A549 (cell line): ENCODE measurements at regions not wholly inside any gene's neighbourhood (a gene's known extent, or its start where the extent isn't known, plus 50 kb on each side); places are given as distances from the start of the nearest gene placed in this dataset.

ENCODE experiments used
- ATAC-seq, 2 experiments: fragments of 200-7000 bp in 1 of 2; fragments of >200 bp in 1 of 2; cut with Nextera tagmentation in 1 of 2; cut with Tn5 transposase in 1 of 2; 3 replicates each; pipeline versions ENCODE4 v1.8.0 to v1.9.1; 2018 to 2020; ENCODE audit warnings: mild to moderate bottlenecking in 1 of 2, moderate library complexity in 1 of 2
- CTCF ChIA-PET: fragments of 300-600 bp; sonication (Branson Sonifier 250); formaldehyde crosslinking; extraction: SDS; loops from one replicate; lab custom pipeline; 2021; ENCODE audit warnings: antibody characterized with exemption, inconsistent platforms; lab: Yijun Ruan, JAX
- POLR2A ChIA-PET: fragments of 350-600 bp; formaldehyde crosslinking; extraction: SDS; loops from one replicate; lab custom pipeline; 2021; ENCODE audit warnings: antibody characterized with exemption, inconsistent platforms; lab: Yijun Ruan, JAX
- DNase-seq, 2 experiments: peaks; one replicate each; pipeline versions ENCODE4 v3.0.0 to v3.0.0-alpha.2; 2011 to 2016; ENCODE audit warnings: low read depth in 1 of 2, low spot score in 1 of 2
- FAIRE-seq: peaks from 2 replicates; lab custom pipeline; 2011; peaks lifted over from hg19 to GRCh38; lab: Jason Lieb, UNC
- H3K27ac ChIP-seq, 2 experiments: fragments of >200 bp; sonication (Bioruptor Twin); formaldehyde crosslinking; 3 replicates each; pipeline ENCODE4 v1.5.1; 2016 to 2017
- H3K4me1 ChIP-seq: fragments of >200 bp; sonication (Bioruptor Twin); formaldehyde crosslinking; 3 replicates; pipeline ENCODE4 v1.6.1; 2016
- H3K4me2 ChIP-seq: fragments of >200 bp; sonication (Bioruptor Twin); formaldehyde crosslinking; 3 replicates; pipeline ENCODE4 v1.6.1; 2016
- H3K4me3 ChIP-seq: fragments of >200 bp; sonication (Bioruptor Twin); formaldehyde crosslinking; 3 replicates; pipeline ENCODE4 v1.5.1; 2016
- H3K9me3 ChIP-seq: fragments of >200 bp; sonication (Bioruptor Twin); formaldehyde crosslinking; 3 replicates; pipeline ENCODE4 v1.6.1; 2016
- CEBPB ChIP-seq, 2 experiments: fragments of >200 bp in 1 of 2; sonication (Bioruptor Twin) in 1 of 2; formaldehyde crosslinking in 1 of 2; IDR thresholded peaks; 2 replicates each; pipeline ENCODE4 v1.6.1; 2012 to 2016
- CHD2 ChIP-seq: fragments of 150-350 bp; IDR thresholded peaks from 2 replicates; pipeline ENCODE4 v1.6.1; 2014; ENCODE audit warnings: low read length; ENCODE audit not compliant: partially characterized antibody
- CHD4 ChIP-seq: fragments of 200-600 bp; sonication (generic); IDR thresholded peaks from 2 replicates; pipeline ENCODE4 v1.6.1; 2016; ENCODE audit warnings: antibody characterized with exemption, mild to moderate bottlenecking, borderline replicate concordance
- EHF ChIP-seq: fragments of 250-450 bp; sonication (Bioruptor Pico); IDR thresholded peaks from 2 replicates; pipeline ENCODE4 v1.5.0; 2020; ENCODE audit warnings: mild to moderate bottlenecking
- EP300 ChIP-seq, 2 experiments: fragments of >200 bp; sonication (Bioruptor Twin); formaldehyde crosslinking; IDR thresholded peaks; 2 replicates in 1 of 2; 3 replicates in 1 of 2; pipeline ENCODE4 v1.6.1; 2016 to 2017
- ESRRA ChIP-seq: fragments of 150-350 bp; IDR thresholded peaks from 2 replicates; pipeline ENCODE4 v1.6.1; 2014; ENCODE audit warnings: mild to moderate bottlenecking, low read length, borderline replicate concordance
- GATA3 ChIP-seq: IDR thresholded peaks from 2 replicates; pipeline ENCODE4 v1.6.1; 2012; ENCODE audit warnings: borderline replicate concordance
- HEYL ChIP-seq: fragments of 250-450 bp; sonication (Bioruptor Pico); IDR thresholded peaks from 2 replicates; pipeline ENCODE4 v1.8.0; 2021; ENCODE audit warnings: mild to moderate bottlenecking, moderate library complexity
- HOXA7 ChIP-seq: fragments of 250-450 bp; sonication (Bioruptor Pico); IDR thresholded peaks from 2 replicates; pipeline ENCODE4 v1.5.0; 2020; ENCODE audit warnings: mild to moderate bottlenecking, moderate library complexity
- HOXB13 ChIP-seq: fragments of 250-450 bp; sonication (Bioruptor Pico); IDR thresholded peaks from 2 replicates; pipeline ENCODE4 v1.5.0; 2020; ENCODE audit warnings: low read depth, mild to moderate bottlenecking, moderate library complexity
- JUN ChIP-seq, 2 experiments: fragments of >200 bp; sonication (Bioruptor Twin); formaldehyde crosslinking; IDR thresholded peaks; 2 replicates in 1 of 2; 3 replicates in 1 of 2; pipeline ENCODE4 v1.6.1; 2016 to 2017
- JUNB ChIP-seq: fragments of >200 bp; sonication (Bioruptor Twin); formaldehyde crosslinking; IDR thresholded peaks from 2 replicates; pipeline ENCODE4 v1.6.1; 2016
- MAZ ChIP-seq: fragments of 150-350 bp; IDR thresholded peaks from 2 replicates; pipeline ENCODE4 v1.6.1; 2014; ENCODE audit warnings: antibody characterized with exemption, low read depth, low read length, borderline replicate concordance
- NFE2L2 ChIP-seq: fragments of 150-350 bp; conservative IDR thresholded peaks from 2 replicates; pipeline ENCODE4 v1.6.1; 2014; ENCODE audit warnings: low read length
- NPAS2 ChIP-seq: fragments of 250-450 bp; sonication (Bioruptor Pico); IDR thresholded peaks from 2 replicates; pipeline ENCODE4 v1.8.0; 2022; ENCODE audit warnings: mild to moderate bottlenecking, moderate library complexity, borderline replicate concordance
- PHF8 ChIP-seq: fragments of 200-600 bp; sonication (generic); IDR thresholded peaks from 2 replicates; pipeline ENCODE4 v1.6.1; 2016; ENCODE audit warnings: low read depth, mild to moderate bottlenecking, antibody characterized with exemption, moderate library complexity, borderline replicate concordance
- RCOR1 ChIP-seq: fragments of 150-350 bp; IDR thresholded peaks from 2 replicates; pipeline ENCODE4 v1.6.1; 2014; ENCODE audit warnings: antibody characterized with exemption, low read length, low read depth
- RFX5 ChIP-seq: fragments of 450-650 bp; IDR thresholded peaks from 2 replicates; pipeline ENCODE4 v1.7.1; 2014; ENCODE audit warnings: antibody characterized with exemption, mild to moderate bottlenecking, moderate library complexity
- RNF2 ChIP-seq: fragments of 200-600 bp; sonication (generic); IDR thresholded peaks from 2 replicates; pipeline ENCODE4 v1.6.1; 2016; ENCODE audit warnings: low read depth, mild to moderate bottlenecking, antibody characterized with exemption, moderate library complexity, borderline replicate concordance
- TP53 ChIP-seq: fragments of 250-450 bp; sonication (Bioruptor Pico); IDR thresholded peaks from 2 replicates; pipeline ENCODE4 v1.5.0; 2021; ENCODE audit warnings: mild to moderate bottlenecking, moderate library complexity
- ZFP36 ChIP-seq: fragments of 450-650 bp; IDR thresholded peaks from 2 replicates; pipeline ENCODE4 v1.6.1; 2014; ENCODE audit warnings: borderline replicate concordance; ENCODE audit not compliant: partially characterized antibody
- whole genome bisulfite sequencing: methylation state at CpG from one replicate; pipeline ENCODE4 v1.1.6; 2017; ENCODE audit errors: missing lambda C conversion rate; 5-methylcytosine and 5-hydroxymethylcytosine counted together
- TF ChIP-seq, protein P1 (sequence below): fragments of >200 bp; sonication (Bioruptor Twin); formaldehyde crosslinking; IDR thresholded peaks from 3 replicates; pipeline ENCODE4 v1.5.1; 2016
- TF ChIP-seq, protein P2 (sequence below): fragments of 450-650 bp; IDR thresholded peaks from 2 replicates; pipeline ENCODE4 v1.6.1; 2014; ENCODE audit warnings: antibody characterized with exemption
- TF ChIP-seq, protein P3 (sequence below): IDR thresholded peaks from 2 replicates; pipeline ENCODE4 v1.6.1; 2012
- TF ChIP-seq, protein P4 (sequence below): fragments of 150-350 bp; IDR thresholded peaks from 2 replicates; pipeline ENCODE4 v1.6.1; 2014; ENCODE audit warnings: low read depth, mild to moderate bottlenecking, low read length

DNA sequence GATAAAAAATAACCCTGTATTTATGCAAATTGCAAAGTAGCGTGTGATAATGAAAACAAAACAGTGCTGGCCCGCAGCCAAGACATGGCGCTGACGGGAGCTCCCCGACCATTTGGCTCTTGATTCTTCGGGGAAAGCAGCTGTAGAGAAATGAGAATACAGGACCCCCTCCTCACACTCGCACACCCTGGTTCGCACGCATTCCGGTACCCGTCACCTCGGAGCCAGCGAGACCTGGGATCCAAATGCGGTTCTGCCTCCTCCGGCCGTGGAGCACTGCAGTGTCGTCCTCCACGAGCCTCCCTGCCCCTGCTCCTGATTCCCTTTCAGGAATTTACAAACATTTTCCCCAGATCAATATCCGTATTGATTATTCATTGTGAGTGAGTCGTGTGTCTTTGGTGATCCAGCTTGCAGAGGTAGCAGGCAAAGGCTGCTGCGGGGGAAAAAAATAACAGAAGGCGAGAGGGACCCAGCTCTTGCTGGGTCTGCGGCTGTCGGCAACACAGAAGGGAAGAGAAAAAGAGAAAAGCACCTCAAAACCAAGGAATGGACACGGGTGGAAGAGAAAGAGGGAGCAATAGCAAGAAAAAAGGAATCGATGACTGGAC, 184.1 kb upstream of the ZFHX3 start:
- POLR2A ChIA-PET: interaction anchor here (0.6 to 0.8 kb wide), 2 partner anchors 9 to 136 kb away, joined by 4 read pairs; no protein-coding TSS in a partner anchor
- TF ChIP-seq HOXB13: no peak
- TF ChIP-seq, protein P1, sequence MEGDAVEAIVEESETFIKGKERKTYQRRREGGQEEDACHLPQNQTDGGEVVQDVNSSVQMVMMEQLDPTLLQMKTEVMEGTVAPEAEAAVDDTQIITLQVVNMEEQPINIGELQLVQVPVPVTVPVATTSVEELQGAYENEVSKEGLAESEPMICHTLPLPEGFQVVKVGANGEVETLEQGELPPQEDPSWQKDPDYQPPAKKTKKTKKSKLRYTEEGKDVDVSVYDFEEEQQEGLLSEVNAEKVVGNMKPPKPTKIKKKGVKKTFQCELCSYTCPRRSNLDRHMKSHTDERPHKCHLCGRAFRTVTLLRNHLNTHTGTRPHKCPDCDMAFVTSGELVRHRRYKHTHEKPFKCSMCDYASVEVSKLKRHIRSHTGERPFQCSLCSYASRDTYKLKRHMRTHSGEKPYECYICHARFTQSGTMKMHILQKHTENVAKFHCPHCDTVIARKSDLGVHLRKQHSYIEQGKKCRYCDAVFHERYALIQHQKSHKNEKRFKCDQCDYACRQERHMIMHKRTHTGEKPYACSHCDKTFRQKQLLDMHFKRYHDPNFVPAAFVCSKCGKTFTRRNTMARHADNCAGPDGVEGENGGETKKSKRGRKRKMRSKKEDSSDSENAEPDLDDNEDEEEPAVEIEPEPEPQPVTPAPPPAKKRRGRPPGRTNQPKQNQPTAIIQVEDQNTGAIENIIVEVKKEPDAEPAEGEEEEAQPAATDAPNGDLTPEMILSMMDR: no peak
- no peak for TF ChIP-seq HOXA7 (CRISPR knock-in tag)
- TF ChIP-seq GATA3: no peak
- TF ChIP-seq TP53 (CRISPR knock-in tag): no peak
- no peak for TF ChIP-seq RCOR1
- TF ChIP-seq CEBPB (IDR thresholded peaks at IDR 0.05): no peak
- TF ChIP-seq CHD4: no peak
- no peak for TF ChIP-seq EP300 (IDR thresholded peaks at IDR 0.05)
- TF ChIP-seq, protein P2, sequence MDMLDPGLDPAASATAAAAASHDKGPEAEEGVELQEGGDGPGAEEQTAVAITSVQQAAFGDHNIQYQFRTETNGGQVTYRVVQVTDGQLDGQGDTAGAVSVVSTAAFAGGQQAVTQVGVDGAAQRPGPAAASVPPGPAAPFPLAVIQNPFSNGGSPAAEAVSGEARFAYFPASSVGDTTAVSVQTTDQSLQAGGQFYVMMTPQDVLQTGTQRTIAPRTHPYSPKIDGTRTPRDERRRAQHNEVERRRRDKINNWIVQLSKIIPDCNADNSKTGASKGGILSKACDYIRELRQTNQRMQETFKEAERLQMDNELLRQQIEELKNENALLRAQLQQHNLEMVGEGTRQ: no peak
- no peak for TF ChIP-seq NPAS2 (CRISPR knock-in tag)
- TF ChIP-seq RFX5: no peak
- TF ChIP-seq HEYL (CRISPR knock-in tag): no peak
- TF ChIP-seq ESRRA: no peak
- TF ChIP-seq ZFP36: no peak
- TF ChIP-seq CHD2: no peak
- DNase-seq (no peak), ATAC-seq (no peak), FAIRE-seq (no peak)
- peaks cover 18% of the 10 kb centered on the region for H3K4me1 ChIP-seq
- peak overlapping the region; percentile 6 to 65; a peak in 4 of 6 replicates for H3K27ac ChIP-seq
- H3K4me2 ChIP-seq: peak overlapping the region; percentile 94
- peak overlapping the region; percentile 40 for H3K4me3 ChIP-seq
- CTCF ChIA-PET: interaction anchor here (0.9 to 1.1 kb wide), 2 partner anchors 24 to 1107 kb away, joined by 3 to 4 read pairs; no protein-coding TSS in a partner anchor
- 74% methylated on average over 26 of the region's 26 CpGs for WGBS
- no peaks in the 10 kb centered on the region for H3K9me3 ChIP-seq

DNA sequence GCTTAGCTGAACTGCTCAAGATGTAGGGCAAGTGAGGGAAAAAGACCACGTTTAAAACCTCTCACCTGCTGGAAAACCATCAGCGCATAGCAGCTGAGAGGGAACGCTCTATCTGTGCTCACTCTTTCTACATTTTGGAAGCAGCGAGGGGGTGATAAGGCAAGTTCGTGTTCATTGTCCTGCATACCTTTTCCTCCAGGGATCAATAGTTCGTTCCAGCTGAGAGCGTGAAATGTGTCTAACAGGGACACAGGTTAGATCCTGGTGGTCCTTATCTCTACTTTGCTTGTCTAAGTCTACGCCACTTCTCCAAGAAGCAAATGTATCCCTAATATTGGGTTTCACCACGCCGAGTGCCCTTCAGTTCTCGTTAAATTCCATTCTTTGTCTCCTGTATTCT, 183.5 kb upstream of the ZFHX3 start:
- 95% methylated on average over 11 of the region's 11 CpGs for WGBS

More for the DNA sequence above, 183.5 kb upstream of the ZFHX3 start:
- Histone ChIP-seq H3K9me3 (no peaks in the 10 kb centered on the region), H3K27ac (no peak overlapping the region), H3K4me3 (no peak overlapping the region), H3K4me1 (peaks cover 18% of the 10 kb centered on the region), H3K4me2 (no peak overlapping the region)
- no peak for FAIRE-seq
- TF ChIP-seq JUNB (no peak), EHF (no peak), RNF2 (no peak), ZFP36 (no peak), NPAS2 (CRISPR knock-in tag) (no peak), PHF8 (no peak), NFE2L2 (no peak), JUN (IDR thresholded peaks at IDR 0.05) (no peak), EP300 (IDR thresholded peaks at IDR 0.05) (no peak), CHD4 (no peak), MAZ (no peak)
- TF ChIP-seq, protein P3, sequence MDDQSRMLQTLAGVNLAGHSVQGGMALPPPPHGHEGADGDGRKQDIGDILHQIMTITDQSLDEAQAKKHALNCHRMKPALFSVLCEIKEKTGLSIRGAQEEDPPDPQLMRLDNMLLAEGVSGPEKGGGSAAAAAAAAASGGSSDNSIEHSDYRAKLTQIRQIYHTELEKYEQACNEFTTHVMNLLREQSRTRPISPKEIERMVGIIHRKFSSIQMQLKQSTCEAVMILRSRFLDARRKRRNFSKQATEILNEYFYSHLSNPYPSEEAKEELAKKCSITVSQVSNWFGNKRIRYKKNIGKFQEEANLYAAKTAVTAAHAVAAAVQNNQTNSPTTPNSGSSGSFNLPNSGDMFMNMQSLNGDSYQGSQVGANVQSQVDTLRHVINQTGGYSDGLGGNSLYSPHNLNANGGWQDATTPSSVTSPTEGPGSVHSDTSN: no peak
- TF ChIP-seq, protein P4, sequence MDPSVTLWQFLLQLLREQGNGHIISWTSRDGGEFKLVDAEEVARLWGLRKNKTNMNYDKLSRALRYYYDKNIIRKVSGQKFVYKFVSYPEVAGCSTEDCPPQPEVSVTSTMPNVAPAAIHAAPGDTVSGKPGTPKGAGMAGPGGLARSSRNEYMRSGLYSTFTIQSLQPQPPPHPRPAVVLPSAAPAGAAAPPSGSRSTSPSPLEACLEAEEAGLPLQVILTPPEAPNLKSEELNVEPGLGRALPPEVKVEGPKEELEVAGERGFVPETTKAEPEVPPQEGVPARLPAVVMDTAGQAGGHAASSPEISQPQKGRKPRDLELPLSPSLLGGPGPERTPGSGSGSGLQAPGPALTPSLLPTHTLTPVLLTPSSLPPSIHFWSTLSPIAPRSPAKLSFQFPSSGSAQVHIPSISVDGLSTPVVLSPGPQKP: no peak
- ChIA-PET CTCF (no interaction called here), POLR2A (no interaction called here)
- no peak for DNase-seq
- no peak for ATAC-seq
